Astrocyte of the hippocampus (primary cell): ENCODE measurements at regions not wholly inside any gene's neighbourhood (a gene's known extent, or its start where the extent isn't known, plus 50 kb on each side); places are given as distances from the start of the nearest gene placed in this dataset.

ENCODE experiments used
- DNase-seq: peaks from one replicate; pipeline ENCODE4 v3.0.0; 2011; ENCODE audit warnings: low read depth, low spot score

- DNase-seq, result no peak
Observed at GRCh38 chr11:25863986-25864385, 467.9 kb upstream of the ANO3 start.

GRCh38 chr11:25876456-25876965 is 455.4 kb upstream of the ANO3 start:
- DNase-seq, result no peak

- no peak for DNase-seq
Observed at GRCh38 chr11:25886036-25886435, 445.9 kb upstream of the ANO3 start.

- DNase-seq, result no peak
Observed at GRCh38 chr11:25890626-25891260, 441.2 kb upstream of the ANO3 start.

GRCh38 chr11:25891960-25892359 is 440.0 kb upstream of the ANO3 start:
- no peak for DNase-seq

- no peak for DNase-seq
Observed at GRCh38 chr11:25899617-25900160, 432.2 kb upstream of the ANO3 start.

- DNase-seq, result no peak
Observed at GRCh38 chr11:25900814-25901213, 431.1 kb upstream of the ANO3 start.

- DNase-seq, result no peak
Observed at GRCh38 chr11:25901415-25901814, 430.5 kb upstream of the ANO3 start.

GRCh38 chr11:25902476-25902875 is 429.5 kb upstream of the ANO3 start:
- no peak for DNase-seq

GRCh38 chr11:25908726-25909125 is 423.2 kb upstream of the ANO3 start:
- DNase-seq, result no peak

GRCh38 chr11:25910086-25910485 is 421.8 kb upstream of the ANO3 start:
- no peak for DNase-seq

GRCh38 chr11:25920356-25920755 is 411.6 kb upstream of the ANO3 start:
- no peak for DNase-seq

GRCh38 chr11:25924586-25924985 is 407.3 kb upstream of the ANO3 start:
- no peak for DNase-seq

- DNase-seq, result no peak
Observed at GRCh38 chr11:25925359-25925758, 406.6 kb upstream of the ANO3 start.

GRCh38 chr11:25927411-25927953 is 404.4 kb upstream of the ANO3 start:
- DNase-seq, result no peak

GRCh38 chr11:25928076-25928475 is 403.9 kb upstream of the ANO3 start:
- no peak for DNase-seq

GRCh38 chr11:25938952-25939351 is 393.0 kb upstream of the ANO3 start:
- no peak for DNase-seq

GRCh38 chr11:25939691-25940090 is 392.2 kb upstream of the ANO3 start:
- DNase-seq, result no peak

GRCh38 chr11:25941353-25941752 is 390.6 kb upstream of the ANO3 start:
- no peak for DNase-seq

- DNase-seq, result no peak
Observed at GRCh38 chr11:25943031-25943430, 388.9 kb upstream of the ANO3 start.

GRCh38 chr11:25943777-25944661 is 387.9 kb upstream of the ANO3 start:
- DNase-seq, result no peak

- no peak for DNase-seq
Observed at GRCh38 chr11:25949918-25950317, 382.0 kb upstream of the ANO3 start.
